C4-2B (cell line): ENCODE measurements at regions not wholly inside any gene's neighbourhood (a gene's known extent, or its start where the extent isn't known, plus 50 kb on each side); places are given as distances from the start of the nearest gene placed in this dataset.

ENCODE experiments used
- ZFX ChIP-seq: fragments of 450-650 bp; IDR thresholded peaks from 2 replicates; pipeline ENCODE4 v1.6.1; 2017
- TF ChIP-seq, protein P1 (sequence below): fragments of 450-650 bp; conservative IDR thresholded peaks from 2 replicates; pipeline ENCODE4 v1.5.1; 2017; ENCODE audit warnings: mild to moderate bottlenecking

GRCh38 chr6:93105017-93105416 is 314.3 kb downstream of the EPHA7 start:
- TF ChIP-seq ZFX = no peak
- TF ChIP-seq, protein P1, sequence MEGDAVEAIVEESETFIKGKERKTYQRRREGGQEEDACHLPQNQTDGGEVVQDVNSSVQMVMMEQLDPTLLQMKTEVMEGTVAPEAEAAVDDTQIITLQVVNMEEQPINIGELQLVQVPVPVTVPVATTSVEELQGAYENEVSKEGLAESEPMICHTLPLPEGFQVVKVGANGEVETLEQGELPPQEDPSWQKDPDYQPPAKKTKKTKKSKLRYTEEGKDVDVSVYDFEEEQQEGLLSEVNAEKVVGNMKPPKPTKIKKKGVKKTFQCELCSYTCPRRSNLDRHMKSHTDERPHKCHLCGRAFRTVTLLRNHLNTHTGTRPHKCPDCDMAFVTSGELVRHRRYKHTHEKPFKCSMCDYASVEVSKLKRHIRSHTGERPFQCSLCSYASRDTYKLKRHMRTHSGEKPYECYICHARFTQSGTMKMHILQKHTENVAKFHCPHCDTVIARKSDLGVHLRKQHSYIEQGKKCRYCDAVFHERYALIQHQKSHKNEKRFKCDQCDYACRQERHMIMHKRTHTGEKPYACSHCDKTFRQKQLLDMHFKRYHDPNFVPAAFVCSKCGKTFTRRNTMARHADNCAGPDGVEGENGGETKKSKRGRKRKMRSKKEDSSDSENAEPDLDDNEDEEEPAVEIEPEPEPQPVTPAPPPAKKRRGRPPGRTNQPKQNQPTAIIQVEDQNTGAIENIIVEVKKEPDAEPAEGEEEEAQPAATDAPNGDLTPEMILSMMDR = no peak
